ENCODE measurements at regions not wholly inside any gene's neighbourhood (a gene's known extent, or its start where the extent isn't known, plus 50 kb on each side); places are given as distances from the start of the nearest gene placed in this dataset.

DNA sequence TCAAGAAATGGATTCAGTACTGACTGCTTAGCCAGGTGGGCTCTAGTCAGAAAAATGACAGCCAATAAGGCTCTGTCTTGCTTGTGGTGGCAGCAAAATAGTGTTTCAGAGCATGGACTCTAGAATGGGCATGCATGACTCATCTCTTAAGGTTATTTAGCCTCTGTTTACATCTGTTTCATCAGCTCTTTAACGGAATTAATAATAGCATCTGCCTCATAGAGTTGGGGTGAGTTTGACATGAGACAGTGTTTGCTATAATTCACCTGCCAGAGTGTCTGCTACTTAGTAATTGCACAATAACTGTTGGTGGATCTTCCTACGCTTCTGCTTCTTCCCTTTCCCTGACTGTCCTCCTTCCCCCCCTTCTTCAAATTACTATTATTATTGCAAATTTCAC, 350.4 kb upstream of the SEMA6D start:
- Histone ChIP-seq H4K5ac (ENCODE audit: low read depth, low read length) (no peak overlapping the region), H3K4ac (ENCODE audit: low read depth, low read length) (no peak overlapping the region), H3K18ac (ENCODE audit: low read depth, low read length) (no peak overlapping the region), H2AK5ac (ENCODE audit: low read depth, low read length) (no peak overlapping the region), H3K27me3 (ENCODE audit: control insufficient read depth, insufficient read depth, low read length) (no peaks in the 10 kb centered on the region), H2BK20ac (ENCODE audit: low read depth, low read length) (no peak overlapping the region), H3K79me1 (ENCODE audit: low read depth in 1 of 2, low read length in 2 of 2) (no peaks in the 10 kb centered on the region), H4K8ac (ENCODE audit: low read depth in 2 of 2, low read length in 2 of 2) (no peak overlapping the region), H3K23ac (ENCODE audit: low read depth, low read length) (no peak overlapping the region), H4K20me1 (ENCODE audit: insufficient read depth, low read length) (no peaks in the 10 kb centered on the region), H3K14ac (replicated peaks; ENCODE audit: low read depth, low read length) (no peak overlapping the region), H3K27ac (ENCODE audit: insufficient read depth, low read length) (no peak overlapping the region), H4K91ac (ENCODE audit: insufficient read depth, low read depth, low read length) (no peak overlapping the region), H3K4me2 (ENCODE audit: low read depth, low read length) (no peak overlapping the region; the same call in 1 of the 2 replicates), H3K36me3 (ENCODE audit: control insufficient read depth, insufficient read depth, low read length) (no peaks in the 10 kb centered on the region), H2BK15ac (ENCODE audit: low read depth, low read length) (no peak overlapping the region), H2AK9ac (replicated peaks; ENCODE audit: low read depth, low read length, poor library complexity) (no peak overlapping the region), H2AFZ (replicated peaks; ENCODE audit: low read length, poor library complexity) (no peak overlapping the region), H3K4me3 (ENCODE audit: insufficient read depth, low read depth, low read length) (no peak overlapping the region), H3K56ac (ENCODE audit: extremely low read depth, insufficient read depth, low read length) (no peak overlapping the region), H2BK5ac (ENCODE audit: low read depth, low read length, poor library complexity, severe bottlenecking) (no peak overlapping the region), H3K9me1 (ENCODE audit: insufficient read depth, low read length) (no peaks in the 10 kb centered on the region), H2BK120ac (ENCODE audit: low read depth, low read length) (no peak overlapping the region), H3K9me3 (ENCODE audit: control insufficient read depth, insufficient read depth, low read length) (no peaks in the 10 kb centered on the region), H3K9ac (ENCODE audit: low read depth, low read length) (no peak overlapping the region), H3K4me1 (ENCODE audit: control insufficient read depth, insufficient read depth, low read length) (no peaks in the 10 kb centered on the region; the same call in 1 of the 2 replicates)
- in situ Hi-C loops (cut with MboI; ENCODE audit: low sequenced_read_pairs) (no loop called here), intact Hi-C loops (cut with micrococcal nuclease) (no loop called here), dilution Hi-C loops (cut with HindIII; ENCODE audit: low sequenced_read_pairs, unreplicated experiment) (no loop called here)
- 60% methylated on average over 1 of the region's 2 CpGs; no CpG with 5 or more reads in 1 of the 2 experiments for WGBS, 2 experiments (ENCODE audit: extremely low coverage in 2 of 2, insufficient read length in 1 of 2)
- ATAC-seq (ENCODE audit: low read depth) (no peak), DNase-seq (peak; percentile 30)
- ChIA-PET POLR2A (ENCODE audit: unreplicated experiment) (no interaction called here), CTCF (no interaction called here)
- no TSS peak for BruUV-seq (replicated peaks)
- peak; percentile 84 for TF ChIP-seq CEBPB (IDR thresholded peaks at IDR 0.05; ENCODE audit: low read depth, low read length)
- TF ChIP-seq, protein P1, sequence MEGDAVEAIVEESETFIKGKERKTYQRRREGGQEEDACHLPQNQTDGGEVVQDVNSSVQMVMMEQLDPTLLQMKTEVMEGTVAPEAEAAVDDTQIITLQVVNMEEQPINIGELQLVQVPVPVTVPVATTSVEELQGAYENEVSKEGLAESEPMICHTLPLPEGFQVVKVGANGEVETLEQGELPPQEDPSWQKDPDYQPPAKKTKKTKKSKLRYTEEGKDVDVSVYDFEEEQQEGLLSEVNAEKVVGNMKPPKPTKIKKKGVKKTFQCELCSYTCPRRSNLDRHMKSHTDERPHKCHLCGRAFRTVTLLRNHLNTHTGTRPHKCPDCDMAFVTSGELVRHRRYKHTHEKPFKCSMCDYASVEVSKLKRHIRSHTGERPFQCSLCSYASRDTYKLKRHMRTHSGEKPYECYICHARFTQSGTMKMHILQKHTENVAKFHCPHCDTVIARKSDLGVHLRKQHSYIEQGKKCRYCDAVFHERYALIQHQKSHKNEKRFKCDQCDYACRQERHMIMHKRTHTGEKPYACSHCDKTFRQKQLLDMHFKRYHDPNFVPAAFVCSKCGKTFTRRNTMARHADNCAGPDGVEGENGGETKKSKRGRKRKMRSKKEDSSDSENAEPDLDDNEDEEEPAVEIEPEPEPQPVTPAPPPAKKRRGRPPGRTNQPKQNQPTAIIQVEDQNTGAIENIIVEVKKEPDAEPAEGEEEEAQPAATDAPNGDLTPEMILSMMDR (conservative IDR thresholded peaks at IDR 0.05; ENCODE audit: low read depth, low read length): no peak
- no peak for TF ChIP-seq BHLHE40 (IDR thresholded peaks at IDR 0.05; ENCODE audit: low read depth, low read length)
- peak; percentile 51; the same call in 1 of the 2 replicates for TF ChIP-seq FOS (IDR thresholded peaks at IDR 0.05; ENCODE audit: low read depth, low read length)

All from IMR-90 (cell line).